CD14-positive monocyte (primary cell): ENCODE measurements at regions not wholly inside any gene's neighbourhood (a gene's known extent, or its start where the extent isn't known, plus 50 kb on each side); places are given as distances from the start of the nearest gene placed in this dataset.

Source experiments
- DNase-seq, 3 donors: peaks; one replicate each; pipeline ENCODE4 v3.0.0-alpha.2; 2011 to 2022
- H2AFZ ChIP-seq: 2 replicates; pipeline ENCODE4 v1.6.0; 2012; ENCODE audit warnings: mild to moderate bottlenecking, low read depth, low read length, inconsistent platforms; ENCODE audit not compliant: insufficient read depth, poor library complexity, severe bottlenecking
- H3K27ac ChIP-seq, 2 donors: 1 replicate in 1 of 2; 2 replicates in 1 of 2; pipeline ENCODE4 v1.5.1; 2012 to 2013; ENCODE audit warnings: low read length in 2 of 2, control low read depth in 1 of 2, inconsistent platforms in 1 of 2, low read depth in 1 of 2, mild to moderate bottlenecking in 1 of 2
- H3K27me3 ChIP-seq, 2 donors: one replicate each; pipeline versions ENCODE4 v1.6.0 to v1.6.1; 2011 to 2013; ENCODE audit warnings: low read length in 2 of 2; ENCODE audit not compliant: control insufficient read depth in 2 of 2, insufficient read depth in 2 of 2
- H3K36me3 ChIP-seq, 2 donors: replicated peaks in 1 of 2; 1 replicate in 1 of 2; 2 replicates in 1 of 2; pipeline versions ENCODE4 v1.5.1 to v1.6.1; 2012 to 2013; ENCODE audit warnings: low read length in 2 of 2, control low read depth in 1 of 2, inconsistent platforms in 1 of 2, mild to moderate bottlenecking in 1 of 2; ENCODE audit not compliant: insufficient read depth in 2 of 2, control insufficient read depth in 1 of 2
- H3K4me1 ChIP-seq, 2 donors: 1 replicate in 1 of 2; 2 replicates in 1 of 2; pipeline versions ENCODE4 v1.5.1 to v1.6.1; 2012 to 2013; ENCODE audit warnings: low read length in 2 of 2, control low read depth in 1 of 2, inconsistent platforms in 1 of 2, mild to moderate bottlenecking in 1 of 2, moderate library complexity in 1 of 2; ENCODE audit not compliant: insufficient read depth in 2 of 2, control insufficient read depth in 1 of 2
- H3K4me2 ChIP-seq: replicated peaks from 2 replicates; pipeline ENCODE3; 2012; ENCODE audit warnings: low read length, moderate library complexity, mild to moderate bottlenecking; ENCODE audit not compliant: poor library complexity, severe bottlenecking; ENCODE audit errors: extremely low read depth
- H3K4me3 ChIP-seq, 3 experiments: fragments of 200-600 bp in 1 of 3; sonication (generic) in 1 of 3; replicated peaks in 1 of 3; 1 replicate in 2 of 3; 2 replicates in 1 of 3; pipeline ENCODE4 v1.5.1; 2011 to 2013; ENCODE audit warnings: low read length in 3 of 3, mild to moderate bottlenecking in 3 of 3, control low read depth in 2 of 3, low read depth in 2 of 3, inconsistent platforms in 1 of 3, moderate library complexity in 1 of 3
- H3K79me2 ChIP-seq: 2 replicates; pipeline ENCODE4 v1.6.0; 2012; ENCODE audit warnings: mild to moderate bottlenecking, control low read depth, inconsistent platforms, low read length, moderate library complexity; ENCODE audit not compliant: insufficient read depth
- H3K9ac ChIP-seq: 2 replicates; pipeline ENCODE4 v1.6.0; 2017; ENCODE audit warnings: low read length, mild to moderate bottlenecking; ENCODE audit not compliant: insufficient read depth, poor library complexity, severe bottlenecking
- H3K9me3 ChIP-seq, 2 donors: replicated peaks in 1 of 2; 1 replicate in 1 of 2; 2 replicates in 1 of 2; pipeline versions ENCODE4 v1.5.1 to v1.6.1; 2012 to 2013; ENCODE audit warnings: low read length in 2 of 2, control low read depth in 1 of 2; ENCODE audit not compliant: control insufficient read depth in 1 of 2, insufficient read depth in 1 of 2
- H4K20me1 ChIP-seq: 2 replicates; pipeline ENCODE4 v1.6.0; 2012; ENCODE audit warnings: mild to moderate bottlenecking, low read length, control low read depth, moderate library complexity; ENCODE audit not compliant: insufficient read depth
- H3K27ac Mint-ChIP-seq, 7 donors: one replicate each; pipeline ENCODE4 v1.8.0; 2020; ENCODE audit warnings: mild to moderate bottlenecking in 7 of 7, mixed read lengths in 7 of 7, moderate library complexity in 6 of 7, inconsistent platforms in 2 of 7
- H3K27me3 Mint-ChIP-seq, 3 donors: one replicate each; pipeline ENCODE4 v1.8.0; 2021 to 2022; ENCODE audit warnings: low read depth in 3 of 3, mild to moderate bottlenecking in 3 of 3, mixed read lengths in 3 of 3, moderate library complexity in 3 of 3, inconsistent platforms in 1 of 3
- H3K36me3 Mint-ChIP-seq, 2 donors: one replicate each; pipeline ENCODE4 v1.8.0; 2020; ENCODE audit warnings: mixed read lengths in 2 of 2, inconsistent platforms in 1 of 2, mild to moderate bottlenecking in 1 of 2
- H3K4me1 Mint-ChIP-seq: one replicate; pipeline ENCODE4 v1.8.0; 2020; ENCODE audit warnings: mild to moderate bottlenecking, mixed read lengths
- H3K4me3 Mint-ChIP-seq, 2 donors: one replicate each; pipeline ENCODE4 v1.8.0; 2020; ENCODE audit warnings: mild to moderate bottlenecking in 2 of 2, mixed read lengths in 2 of 2, moderate library complexity in 1 of 2
- H3K9me3 Mint-ChIP-seq, 7 donors: one replicate each; pipeline ENCODE4 v1.8.0; 2020 to 2022; ENCODE audit warnings: mixed read lengths in 7 of 7, mild to moderate bottlenecking in 6 of 7, moderate library complexity in 6 of 7, inconsistent platforms in 2 of 7
- WGBS: methylation state at CpG from one replicate; pipeline ENCODE4 v1.1.5; 2013; ENCODE audit warnings: missing lambda C conversion rate; ENCODE audit not compliant: insufficient coverage; 5-methylcytosine and 5-hydroxymethylcytosine counted together
- intact Hi-C, 2 donors: fragments of 100-400 bp; cut with micrococcal nuclease; formaldehyde crosslinking; loops; one replicate each; pipeline versions ENCODE4 v1.15.0 to v1.15.1; 2023
- TF ChIP-seq, protein P1 (sequence below): fragments of 200-600 bp; IDR thresholded peaks from one replicate; pipeline ENCODE4 v1.8.0; 2022; ENCODE audit warnings: antibody characterized with exemption, mild to moderate bottlenecking

DNA sequence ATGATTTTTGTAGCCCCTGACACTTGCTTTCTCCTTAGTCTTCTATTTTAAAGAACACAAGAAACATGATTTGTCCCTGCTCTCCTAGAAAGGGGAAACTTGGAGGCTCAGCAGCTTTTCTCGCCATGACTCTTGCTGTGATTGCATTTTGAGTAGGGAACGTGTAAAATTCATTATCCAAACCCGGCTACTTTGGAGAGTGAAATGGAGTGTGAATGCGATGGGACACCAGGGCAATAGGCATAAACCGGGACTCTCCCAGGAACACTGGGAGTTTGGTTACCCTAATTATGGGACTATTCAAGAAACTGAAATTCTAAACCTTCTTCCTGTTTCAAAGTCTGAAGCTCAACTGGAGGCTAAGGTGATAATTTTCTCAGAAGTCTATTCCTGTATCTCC lies 181.7 kb upstream of the RFC3 start:
- Mint-ChIP-seq H3K27ac (no peak overlapping the region), H3K9me3 (peaks cover 0 to 6% (median 0%) of the 10 kb centered on the region in 7 donors), H3K4me3 (no peak overlapping the region), H3K27me3 (peaks cover 2 to 9% (median 7%) of the 10 kb centered on the region in 3 donors), H3K36me3 (no peaks in the 10 kb centered on the region), H3K4me1 (no peaks in the 10 kb centered on the region)
- Histone ChIP-seq H3K9ac (no peak overlapping the region), H3K4me3 (no peak overlapping the region), H3K36me3 (no peaks in the 10 kb centered on the region), H3K27me3 (no peaks in the 10 kb centered on the region), H3K9me3 (no peaks in the 10 kb centered on the region), H3K4me2 (no peak overlapping the region), H4K20me1 (no peaks in the 10 kb centered on the region), H3K27ac (no peak overlapping the region), H3K79me2 (no peaks in the 10 kb centered on the region), H2AFZ (no peak overlapping the region), H3K4me1 (no peaks in the 10 kb centered on the region)
- DNase-seq = no peak
- intact Hi-C loops = no loop called here
- 95% methylated on average over 3 of the region's 5 CpGs for WGBS
- TF ChIP-seq, protein P1, sequence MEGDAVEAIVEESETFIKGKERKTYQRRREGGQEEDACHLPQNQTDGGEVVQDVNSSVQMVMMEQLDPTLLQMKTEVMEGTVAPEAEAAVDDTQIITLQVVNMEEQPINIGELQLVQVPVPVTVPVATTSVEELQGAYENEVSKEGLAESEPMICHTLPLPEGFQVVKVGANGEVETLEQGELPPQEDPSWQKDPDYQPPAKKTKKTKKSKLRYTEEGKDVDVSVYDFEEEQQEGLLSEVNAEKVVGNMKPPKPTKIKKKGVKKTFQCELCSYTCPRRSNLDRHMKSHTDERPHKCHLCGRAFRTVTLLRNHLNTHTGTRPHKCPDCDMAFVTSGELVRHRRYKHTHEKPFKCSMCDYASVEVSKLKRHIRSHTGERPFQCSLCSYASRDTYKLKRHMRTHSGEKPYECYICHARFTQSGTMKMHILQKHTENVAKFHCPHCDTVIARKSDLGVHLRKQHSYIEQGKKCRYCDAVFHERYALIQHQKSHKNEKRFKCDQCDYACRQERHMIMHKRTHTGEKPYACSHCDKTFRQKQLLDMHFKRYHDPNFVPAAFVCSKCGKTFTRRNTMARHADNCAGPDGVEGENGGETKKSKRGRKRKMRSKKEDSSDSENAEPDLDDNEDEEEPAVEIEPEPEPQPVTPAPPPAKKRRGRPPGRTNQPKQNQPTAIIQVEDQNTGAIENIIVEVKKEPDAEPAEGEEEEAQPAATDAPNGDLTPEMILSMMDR = no peak

DNA sequence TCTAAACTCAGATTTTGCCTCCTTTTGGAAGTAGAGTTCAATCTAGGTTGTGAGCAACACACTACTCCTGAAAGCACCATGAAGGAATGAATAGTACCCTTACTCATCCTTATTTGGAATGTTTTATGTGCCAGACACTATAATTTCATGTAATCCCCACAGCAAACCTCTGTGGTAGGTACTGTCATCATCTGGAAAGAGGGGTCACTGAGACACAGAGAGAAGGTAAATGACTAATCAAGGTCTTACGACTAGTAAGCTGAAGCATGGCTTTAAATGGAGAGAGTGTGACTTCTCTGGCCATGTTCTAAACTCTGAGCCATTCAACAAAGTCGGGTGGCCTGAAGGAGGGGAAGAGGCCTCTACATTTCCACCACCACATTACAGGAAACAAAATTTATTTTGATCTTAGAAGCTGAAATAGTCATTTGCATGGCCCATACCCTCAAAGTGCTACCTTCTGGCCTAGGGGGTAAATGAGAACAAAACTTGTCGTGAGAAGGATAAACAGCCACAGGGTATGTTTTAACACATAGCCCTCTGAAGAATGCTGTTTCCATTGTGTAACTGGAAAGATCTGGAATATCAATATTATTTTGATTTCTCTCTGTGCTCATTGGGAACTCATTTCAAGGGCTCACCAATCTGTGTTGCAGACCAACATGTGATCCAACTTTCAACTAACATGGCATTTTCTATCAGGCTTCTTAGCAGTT lies 180.8 kb upstream of the RFC3 start:
- no peak overlapping the region for H3K27ac ChIP-seq
- no peaks in the 10 kb centered on the region for H3K36me3 ChIP-seq
- H3K4me1 ChIP-seq = peaks cover 0 to under 1% of the 10 kb centered on the region in 2 donors
- H3K27ac Mint-ChIP-seq = no peak overlapping the region
- TF ChIP-seq, protein P1 = no peak
- peaks cover 2 to 9% (median 7%) of the 10 kb centered on the region in 3 donors for H3K27me3 Mint-ChIP-seq
- no peaks in the 10 kb centered on the region for H3K36me3 Mint-ChIP-seq
- no peaks in the 10 kb centered on the region for H3K9me3 ChIP-seq
- intact Hi-C loops = no loop called here
- H3K4me2 ChIP-seq = no peak overlapping the region
- WGBS = 100% methylated on average over 1 of the region's 3 CpGs
- H3K9ac ChIP-seq = no peak overlapping the region
- no peak overlapping the region for H3K4me3 Mint-ChIP-seq
- no peaks in the 10 kb centered on the region for H3K27me3 ChIP-seq
- no peaks in the 10 kb centered on the region for H3K4me1 Mint-ChIP-seq
- no peak for DNase-seq
- H3K79me2 ChIP-seq = no peaks in the 10 kb centered on the region
- H4K20me1 ChIP-seq = no peaks in the 10 kb centered on the region
- peaks cover 0 to 6% (median 0%) of the 10 kb centered on the region in 7 donors for H3K9me3 Mint-ChIP-seq
- H3K4me3 ChIP-seq = no peak overlapping the region
- H2AFZ ChIP-seq = no peak overlapping the region
